A549 (cell line): ENCODE measurements at regions not wholly inside any gene's neighbourhood (a gene's known extent, or its start where the extent isn't known, plus 50 kb on each side); places are given as distances from the start of the nearest gene placed in this dataset.

ENCODE experiments used
- CTCF ChIP-seq: fragments of >200 bp; sonication (Bioruptor Twin); formaldehyde crosslinking; IDR thresholded peaks from 3 replicates; pipeline ENCODE4 v1.5.1; 2016
- EP300 ChIP-seq, 2 experiments: fragments of >200 bp; sonication (Bioruptor Twin); formaldehyde crosslinking; IDR thresholded peaks; 2 replicates in 1 of 2; 3 replicates in 1 of 2; pipeline ENCODE4 v1.6.1; 2016 to 2017
- NPAS2 ChIP-seq: fragments of 250-450 bp; sonication (Bioruptor Pico); IDR thresholded peaks from 2 replicates; pipeline ENCODE4 v1.8.0; 2022; ENCODE audit warnings: mild to moderate bottlenecking, moderate library complexity, borderline replicate concordance
- TF ChIP-seq, protein P1 (sequence below): fragments of 450-650 bp; IDR thresholded peaks from 2 replicates; pipeline ENCODE4 v1.6.1; 2014; ENCODE audit warnings: antibody characterized with exemption

- TF ChIP-seq EP300 (IDR thresholded peaks at IDR 0.05) (no peak), NPAS2 (CRISPR knock-in tag) (no peak), CTCF (no peak)
- TF ChIP-seq, protein P1, sequence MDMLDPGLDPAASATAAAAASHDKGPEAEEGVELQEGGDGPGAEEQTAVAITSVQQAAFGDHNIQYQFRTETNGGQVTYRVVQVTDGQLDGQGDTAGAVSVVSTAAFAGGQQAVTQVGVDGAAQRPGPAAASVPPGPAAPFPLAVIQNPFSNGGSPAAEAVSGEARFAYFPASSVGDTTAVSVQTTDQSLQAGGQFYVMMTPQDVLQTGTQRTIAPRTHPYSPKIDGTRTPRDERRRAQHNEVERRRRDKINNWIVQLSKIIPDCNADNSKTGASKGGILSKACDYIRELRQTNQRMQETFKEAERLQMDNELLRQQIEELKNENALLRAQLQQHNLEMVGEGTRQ: no peak
These were observed 63.1 kb upstream of the MAMDC2 start for GRCh38 chr9:69980591-69980990.
